ENCODE measurements at regions not wholly inside any gene's neighbourhood (a gene's known extent, or its start where the extent isn't known, plus 50 kb on each side); places are given as distances from the start of the nearest gene placed in this dataset.

GRCh38 chr15:61447981-61448380 is 218.9 kb upstream of the RORA start:
- Histone ChIP-seq H3K79me2 (no peaks in the 10 kb centered on the region), H3K27ac (no peak overlapping the region), H3K4me1 (ENCODE audit: insufficient read depth) (no peaks in the 10 kb centered on the region), H3K9me3 (ENCODE audit: low read depth) (no peaks in the 10 kb centered on the region), H3K4me3 (no peak overlapping the region), H3K9me2 (replicated peaks; ENCODE audit: insufficient read depth) (no peaks in the 10 kb centered on the region), H3K4me2 (no peak overlapping the region), H3K27me3 (no peaks in the 10 kb centered on the region), H3K36me3 (replicated peaks; ENCODE audit: insufficient read depth, low read depth) (no peaks in the 10 kb centered on the region), H2AFZ (no peak overlapping the region), H4K20me1 (ENCODE audit: insufficient read depth, poor library complexity, severe bottlenecking) (no peaks in the 10 kb centered on the region)
- no peak for TF ChIP-seq EZH2 (IDR thresholded peaks at IDR 0.05; ENCODE audit: borderline replicate concordance)
- no peak for TF ChIP-seq CTCF (IDR thresholded peaks at IDR 0.05; ENCODE audit: poor library complexity)
- no peak for TF ChIP-seq EZH2phosphoT487 (IDR thresholded peaks at IDR 0.05; ENCODE audit: low read depth, severe bottlenecking, unreplicated experiment)
- no peak for DNase-seq (ENCODE audit: low spot score)
- WGBS (ENCODE audit: low lambda C conversion rate, missing lambda C conversion rate), result 74% methylated on average over 4 of the region's 4 CpGs

- 52% methylated on average over 2 of the region's 2 CpGs for WGBS (ENCODE audit: low lambda C conversion rate, missing lambda C conversion rate)
- H3K27me3 ChIP-seq, result no peaks in the 10 kb centered on the region
- DNase-seq (ENCODE audit: low spot score), result no peak
- no peak overlapping the region for H3K27ac ChIP-seq
- no peak overlapping the region for H2AFZ ChIP-seq
- no peak overlapping the region for H3K4me2 ChIP-seq
- no peaks in the 10 kb centered on the region for H4K20me1 ChIP-seq (ENCODE audit: insufficient read depth, poor library complexity, severe bottlenecking)
- H3K4me1 ChIP-seq (ENCODE audit: insufficient read depth), result no peaks in the 10 kb centered on the region
- H3K36me3 ChIP-seq (replicated peaks; ENCODE audit: insufficient read depth, low read depth), result no peaks in the 10 kb centered on the region
- H3K9me2 ChIP-seq (replicated peaks; ENCODE audit: insufficient read depth), result no peaks in the 10 kb centered on the region
- no peaks in the 10 kb centered on the region for H3K79me2 ChIP-seq
- no peak overlapping the region for H3K4me3 ChIP-seq
- TF ChIP-seq EZH2phosphoT487 (IDR thresholded peaks at IDR 0.05; ENCODE audit: low read depth, severe bottlenecking, unreplicated experiment) (no peak), EZH2 (IDR thresholded peaks at IDR 0.05; ENCODE audit: borderline replicate concordance) (no peak), CTCF (IDR thresholded peaks at IDR 0.05; ENCODE audit: poor library complexity) (no peak)
- H3K9me3 ChIP-seq (ENCODE audit: low read depth), result no peaks in the 10 kb centered on the region
Measured at GRCh38 chr15:61444585-61444984, 215.5 kb upstream of the RORA start.

GRCh38 chr15:61442821-61443220 is 213.7 kb upstream of the RORA start:
- H3K4me3 ChIP-seq, result no peak overlapping the region
- H3K4me2 ChIP-seq, result no peak overlapping the region
- TF ChIP-seq EZH2 (IDR thresholded peaks at IDR 0.05; ENCODE audit: borderline replicate concordance) (no peak), EZH2phosphoT487 (IDR thresholded peaks at IDR 0.05; ENCODE audit: low read depth, severe bottlenecking, unreplicated experiment) (no peak), CTCF (IDR thresholded peaks at IDR 0.05; ENCODE audit: poor library complexity) (no peak)
- 96% methylated on average over 1 of the region's 1 CpG for WGBS (ENCODE audit: low lambda C conversion rate, missing lambda C conversion rate)
- H3K36me3 ChIP-seq (replicated peaks; ENCODE audit: insufficient read depth, low read depth), result no peaks in the 10 kb centered on the region
- H2AFZ ChIP-seq, result no peak overlapping the region
- no peaks in the 10 kb centered on the region for H3K27me3 ChIP-seq
- no peak for DNase-seq (ENCODE audit: low spot score)
- no peaks in the 10 kb centered on the region for H3K9me3 ChIP-seq (ENCODE audit: low read depth)
- no peaks in the 10 kb centered on the region for H3K79me2 ChIP-seq
- no peak overlapping the region for H3K27ac ChIP-seq
- H3K4me1 ChIP-seq (ENCODE audit: insufficient read depth), result no peaks in the 10 kb centered on the region
- no peaks in the 10 kb centered on the region for H4K20me1 ChIP-seq (ENCODE audit: insufficient read depth, poor library complexity, severe bottlenecking)
- no peaks in the 10 kb centered on the region for H3K9me2 ChIP-seq (replicated peaks; ENCODE audit: insufficient read depth)

- H3K27ac ChIP-seq, result no peak overlapping the region
- no peaks in the 10 kb centered on the region for H3K4me1 ChIP-seq (ENCODE audit: insufficient read depth)
- H3K4me3 ChIP-seq, result no peak overlapping the region
- H3K9me2 ChIP-seq (replicated peaks; ENCODE audit: insufficient read depth), result no peaks in the 10 kb centered on the region
- no peak overlapping the region for H2AFZ ChIP-seq
- no peak for TF ChIP-seq EZH2 (IDR thresholded peaks at IDR 0.05; ENCODE audit: borderline replicate concordance)
- no peak for TF ChIP-seq CTCF (IDR thresholded peaks at IDR 0.05; ENCODE audit: poor library complexity)
- no peaks in the 10 kb centered on the region for H3K9me3 ChIP-seq (ENCODE audit: low read depth)
- H4K20me1 ChIP-seq (ENCODE audit: insufficient read depth, poor library complexity, severe bottlenecking), result no peaks in the 10 kb centered on the region
- H3K4me2 ChIP-seq, result no peak overlapping the region
- no peaks in the 10 kb centered on the region for H3K27me3 ChIP-seq
- DNase-seq (ENCODE audit: low spot score), result no peak
- H3K36me3 ChIP-seq (replicated peaks; ENCODE audit: insufficient read depth, low read depth), result no peaks in the 10 kb centered on the region
- H3K79me2 ChIP-seq, result no peaks in the 10 kb centered on the region
Measured at GRCh38 chr15:61441891-61442290, 212.8 kb upstream of the RORA start.
